Fibroblast of lung (primary cell): ENCODE measurements at regions not wholly inside any gene's neighbourhood (a gene's known extent, or its start where the extent isn't known, plus 50 kb on each side); places are given as distances from the start of the nearest gene placed in this dataset.

Experiments used
- DNase-seq, 2 donors: peaks; one replicate each; pipeline versions ENCODE4 v3.0.0 to v3.0.0-alpha.2; 2010; ENCODE audit warnings: low read depth in 2 of 2
- H2AFZ ChIP-seq: 2 replicates; pipeline ENCODE4 v1.5.1; 2012; ENCODE audit warnings: low read length, control low read depth, inconsistent platforms
- H3K27ac ChIP-seq: 2 replicates; pipeline ENCODE4 v1.5.1; 2011; ENCODE audit warnings: low read length, control low read depth; ENCODE audit not compliant: insufficient read depth
- H3K27me3 ChIP-seq: 2 replicates; pipeline ENCODE4 v1.5.1; 2011; ENCODE audit warnings: mild to moderate bottlenecking, low read length; ENCODE audit not compliant: control insufficient read depth, insufficient read depth
- H3K36me3 ChIP-seq: 2 replicates; pipeline ENCODE4 v1.5.1; 2011; ENCODE audit warnings: low read length; ENCODE audit not compliant: control insufficient read depth, insufficient read depth
- H3K4me1 ChIP-seq: 2 replicates; pipeline ENCODE4 v1.5.1; 2011; ENCODE audit warnings: low read length; ENCODE audit not compliant: control insufficient read depth, insufficient read depth; ENCODE audit errors: extremely low read depth
- H3K4me2 ChIP-seq: 2 replicates; pipeline ENCODE4 v1.5.1; 2011; ENCODE audit warnings: low read length, control low read depth; ENCODE audit not compliant: insufficient read depth; ENCODE audit errors: extremely low read depth
- H3K4me3 ChIP-seq, 4 experiments: fragments of 200-600 bp in 1 of 4; sonication (generic) in 1 of 4; replicated peaks in 1 of 4; 2 replicates each; pipeline ENCODE4 v1.5.1; 2011 to 2016; ENCODE audit warnings: low read length in 4 of 4, low read depth in 3 of 4, mild to moderate bottlenecking in 3 of 4, control low read depth in 2 of 4, inconsistent platforms in 1 of 4, mixed read lengths in 1 of 4; ENCODE audit not compliant: insufficient read depth in 1 of 4; ENCODE audit errors: control extremely low read depth in 1 of 4
- H3K79me2 ChIP-seq: 2 replicates; pipeline ENCODE4 v1.5.1; 2012; ENCODE audit warnings: mild to moderate bottlenecking, low read length, inconsistent platforms; ENCODE audit not compliant: control insufficient read depth, insufficient read depth
- H3K9ac ChIP-seq: 2 replicates; pipeline ENCODE4 v1.5.1; 2011; ENCODE audit warnings: mild to moderate bottlenecking, low read length, control low read depth; ENCODE audit not compliant: insufficient read depth
- H3K9me3 ChIP-seq: 2 replicates; pipeline ENCODE4 v1.5.1; 2012; ENCODE audit warnings: low read depth, low read length; ENCODE audit not compliant: control insufficient read depth, insufficient read depth
- H4K20me1 ChIP-seq: 2 replicates; pipeline ENCODE4 v1.5.1; 2011; ENCODE audit warnings: low read length; ENCODE audit not compliant: control insufficient read depth, insufficient read depth; ENCODE audit errors: extremely low read depth
- EZH2 ChIP-seq: IDR thresholded peaks from 2 replicates; pipeline ENCODE4 v1.5.1; 2012; ENCODE audit warnings: low read length, control low read depth, mild to moderate bottlenecking; ENCODE audit errors: missing control alignments
- TF ChIP-seq, protein P1 (sequence below), 2 donors: IDR thresholded peaks in 1 of 2; conservative IDR thresholded peaks in 1 of 2; 1 replicate in 1 of 2; 2 replicates in 1 of 2; pipeline ENCODE4 v1.5.1; 2011 to 2012; ENCODE audit warnings: low read length in 2 of 2, control low read depth in 1 of 2, inconsistent platforms in 1 of 2, low read depth in 1 of 2, mild to moderate bottlenecking in 1 of 2

DNA sequence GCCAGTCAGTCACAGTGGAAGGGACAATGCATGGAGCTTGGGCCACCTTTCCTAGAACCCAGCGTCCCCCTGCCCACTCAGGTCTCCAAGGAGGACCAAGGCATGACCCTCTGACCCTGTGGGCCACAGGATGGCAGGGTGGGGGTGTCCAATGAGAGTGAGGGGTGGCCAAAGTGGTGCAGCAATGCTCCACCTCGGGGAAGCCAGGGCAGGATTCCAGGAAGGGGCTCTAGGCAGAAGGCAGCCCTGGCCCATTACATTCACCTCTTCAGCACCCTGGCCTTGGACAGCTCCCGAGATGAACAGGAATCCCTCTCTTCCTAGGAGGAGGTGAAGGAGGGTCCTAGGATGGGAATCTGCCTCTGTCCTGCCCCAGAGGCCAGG is 597.5 kb downstream of the BRD1 start:
- no peaks in the 10 kb centered on the region for H3K4me1 ChIP-seq
- H4K20me1 ChIP-seq, result no peaks in the 10 kb centered on the region
- H3K36me3 ChIP-seq, result no peaks in the 10 kb centered on the region
- no peak overlapping the region for H3K9ac ChIP-seq
- no peak overlapping the region for H3K27ac ChIP-seq
- DNase-seq, result no peak
- no peaks in the 10 kb centered on the region for H3K9me3 ChIP-seq
- no peaks in the 10 kb centered on the region for H3K27me3 ChIP-seq
- no peak overlapping the region for H2AFZ ChIP-seq
- no peak overlapping the region for H3K4me2 ChIP-seq
- TF ChIP-seq EZH2, result no peak
- TF ChIP-seq, protein P1, sequence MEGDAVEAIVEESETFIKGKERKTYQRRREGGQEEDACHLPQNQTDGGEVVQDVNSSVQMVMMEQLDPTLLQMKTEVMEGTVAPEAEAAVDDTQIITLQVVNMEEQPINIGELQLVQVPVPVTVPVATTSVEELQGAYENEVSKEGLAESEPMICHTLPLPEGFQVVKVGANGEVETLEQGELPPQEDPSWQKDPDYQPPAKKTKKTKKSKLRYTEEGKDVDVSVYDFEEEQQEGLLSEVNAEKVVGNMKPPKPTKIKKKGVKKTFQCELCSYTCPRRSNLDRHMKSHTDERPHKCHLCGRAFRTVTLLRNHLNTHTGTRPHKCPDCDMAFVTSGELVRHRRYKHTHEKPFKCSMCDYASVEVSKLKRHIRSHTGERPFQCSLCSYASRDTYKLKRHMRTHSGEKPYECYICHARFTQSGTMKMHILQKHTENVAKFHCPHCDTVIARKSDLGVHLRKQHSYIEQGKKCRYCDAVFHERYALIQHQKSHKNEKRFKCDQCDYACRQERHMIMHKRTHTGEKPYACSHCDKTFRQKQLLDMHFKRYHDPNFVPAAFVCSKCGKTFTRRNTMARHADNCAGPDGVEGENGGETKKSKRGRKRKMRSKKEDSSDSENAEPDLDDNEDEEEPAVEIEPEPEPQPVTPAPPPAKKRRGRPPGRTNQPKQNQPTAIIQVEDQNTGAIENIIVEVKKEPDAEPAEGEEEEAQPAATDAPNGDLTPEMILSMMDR (conservative IDR thresholded peaks at IDR 0.05 in 1 of 2, IDR thresholded peaks at IDR 0.05 in 1 of 2; ENCODE audit: low read depth in 1 of 2, low read length in 2 of 2), result no peak
- H3K4me3 ChIP-seq, result no peak overlapping the region
- no peaks in the 10 kb centered on the region for H3K79me2 ChIP-seq

DNA sequence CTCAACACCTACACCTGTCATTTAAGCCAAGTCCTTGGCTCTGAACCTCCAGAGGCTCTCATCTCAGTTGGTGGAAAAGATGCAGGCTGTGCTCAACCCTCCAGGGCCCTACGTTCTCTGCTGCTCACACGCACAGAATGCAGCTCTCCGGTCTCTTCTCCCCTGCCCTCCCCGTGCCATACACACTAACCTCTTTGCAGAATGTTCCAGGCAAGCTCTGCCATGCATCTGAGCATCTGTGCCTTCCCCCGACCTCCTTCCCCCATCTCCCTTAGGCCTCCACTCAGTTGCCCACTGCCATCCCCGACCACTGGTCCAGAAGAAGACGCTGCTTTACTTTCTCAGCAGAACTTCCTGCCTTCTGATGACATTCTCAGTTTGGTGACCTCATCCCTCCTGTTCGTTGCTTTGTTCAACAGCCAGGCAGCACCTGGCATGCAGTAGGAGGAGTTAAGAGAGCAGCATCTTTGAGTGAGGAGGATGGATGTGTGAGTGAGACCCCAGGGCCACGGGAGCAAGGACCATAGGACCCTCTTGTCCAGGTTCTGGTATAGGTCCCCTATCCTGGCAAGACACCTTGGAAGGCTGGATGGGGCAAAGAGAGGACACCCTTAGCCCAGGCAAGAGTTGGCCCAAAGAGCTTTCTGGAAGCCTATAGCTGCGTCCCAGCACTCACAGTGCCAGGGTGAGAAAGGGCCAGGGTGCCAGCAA is 598.0 kb downstream of the BRD1 start:
- Histone ChIP-seq H3K4me2 (no peak overlapping the region), H3K27ac (no peak overlapping the region), H3K79me2 (no peaks in the 10 kb centered on the region), H4K20me1 (no peaks in the 10 kb centered on the region), H3K27me3 (no peaks in the 10 kb centered on the region), H3K36me3 (no peaks in the 10 kb centered on the region), H2AFZ (no peak overlapping the region), H3K9me3 (no peaks in the 10 kb centered on the region), H3K9ac (no peak overlapping the region), H3K4me3 (no peak overlapping the region), H3K4me1 (no peaks in the 10 kb centered on the region)
- DNase-seq, result no peak
- TF ChIP-seq EZH2, result no peak
- TF ChIP-seq, protein P1 (conservative IDR thresholded peaks at IDR 0.05 in 1 of 2, IDR thresholded peaks at IDR 0.05 in 1 of 2; ENCODE audit: low read depth in 1 of 2, low read length in 2 of 2), result no peak

DNA sequence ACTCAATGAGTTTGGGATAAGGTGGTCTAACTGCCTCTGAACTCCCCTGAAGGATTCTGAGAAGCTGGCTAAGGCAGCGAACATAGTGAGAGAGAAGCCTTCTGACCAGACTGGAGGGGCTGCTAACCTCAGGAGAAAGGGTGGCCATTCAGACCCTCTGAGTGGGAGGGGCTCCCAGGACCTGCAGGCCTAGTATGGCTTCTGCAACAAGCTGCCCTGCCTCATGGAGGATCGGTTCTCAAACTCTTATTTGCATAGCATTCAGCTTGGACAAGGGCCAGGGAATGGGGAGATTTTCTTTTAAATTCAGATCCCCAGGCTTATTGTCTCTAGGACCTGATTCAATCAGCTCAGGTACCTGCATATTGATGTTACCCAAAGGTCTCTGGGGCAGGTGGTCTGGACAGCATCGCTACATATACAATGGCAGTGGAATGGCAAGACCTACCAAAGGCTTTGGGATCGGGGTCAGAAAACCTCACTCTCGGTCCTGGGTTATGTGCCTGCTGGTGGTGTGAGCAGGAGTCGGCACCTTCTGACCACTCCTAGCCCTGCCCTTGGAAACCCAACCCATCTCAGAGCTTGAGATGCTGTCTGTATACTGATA is 599.1 kb downstream of the BRD1 start:
- H4K20me1 ChIP-seq, result no peaks in the 10 kb centered on the region
- no peak for DNase-seq
- H3K27ac ChIP-seq, result no peak overlapping the region
- TF ChIP-seq, protein P1 (conservative IDR thresholded peaks at IDR 0.05 in 1 of 2, IDR thresholded peaks at IDR 0.05 in 1 of 2; ENCODE audit: low read depth in 1 of 2, low read length in 2 of 2), result no peak
- TF ChIP-seq EZH2, result no peak
- H2AFZ ChIP-seq, result no peak overlapping the region
- H3K4me3 ChIP-seq, result no peak overlapping the region
- no peak overlapping the region for H3K4me2 ChIP-seq
- H3K79me2 ChIP-seq, result no peaks in the 10 kb centered on the region
- no peaks in the 10 kb centered on the region for H3K4me1 ChIP-seq
- H3K36me3 ChIP-seq, result no peaks in the 10 kb centered on the region
- no peak overlapping the region for H3K9ac ChIP-seq
- no peaks in the 10 kb centered on the region for H3K27me3 ChIP-seq
- no peaks in the 10 kb centered on the region for H3K9me3 ChIP-seq
